SK-N-SH (cell line): ENCODE measurements at regions not wholly inside any gene's neighbourhood (a gene's known extent, or its start where the extent isn't known, plus 50 kb on each side); places are given as distances from the start of the nearest gene placed in this dataset.

Source experiments
- CTCF ChIP-seq: fragments of 200-600 bp; sonication (generic); IDR thresholded peaks from 2 replicates; pipeline ENCODE4 v1.6.1; 2017; ENCODE audit warnings: antibody characterized with exemption, mild to moderate bottlenecking, moderate library complexity
- EZH2phosphoT487 ChIP-seq: fragments of 200-600 bp; sonication (generic); IDR thresholded peaks from 2 replicates; pipeline ENCODE4 v1.6.1; 2017; ENCODE audit warnings: low read depth, mixed run types, mild to moderate bottlenecking, antibody characterized with exemption, moderate library complexity, borderline replicate concordance
- FOSL2 ChIP-seq: IDR thresholded peaks from 2 replicates; pipeline ENCODE4 v1.4.0; 2012; ENCODE audit warnings: low read depth, mild to moderate bottlenecking, moderate library complexity, borderline replicate concordance
- POLR2AphosphoS5 ChIP-seq: IDR thresholded peaks from 2 replicates; pipeline ENCODE4 v1.6.1; 2012; ENCODE audit warnings: low read depth, low read length
- REST ChIP-seq: IDR thresholded peaks from 2 replicates; pipeline ENCODE4 v1.6.1; 2012; ENCODE audit warnings: mild to moderate bottlenecking, low read depth, low read length, moderate library complexity
- TAF1 ChIP-seq: IDR thresholded peaks from 2 replicates; pipeline ENCODE4 v1.6.1; 2012; ENCODE audit warnings: low read depth, mild to moderate bottlenecking, low read length, moderate library complexity, borderline replicate concordance
- TCF12 ChIP-seq: IDR thresholded peaks from 2 replicates; pipeline ENCODE4 v1.4.0; 2012
- YY1 ChIP-seq: IDR thresholded peaks from 2 replicates; pipeline ENCODE4 v1.4.0; 2012; ENCODE audit warnings: low read depth, mild to moderate bottlenecking
- TF ChIP-seq, protein P1 (sequence below): IDR thresholded peaks from 2 replicates; pipeline ENCODE4 v1.4.0; 2012; ENCODE audit warnings: low read depth

- TF ChIP-seq CTCF (no peak), TAF1 (no peak), EZH2phosphoT487 (no peak), POLR2AphosphoS5 (no peak), REST (no peak), FOSL2 (no peak), YY1 (no peak), TCF12 (no peak)
- TF ChIP-seq, protein P1, sequence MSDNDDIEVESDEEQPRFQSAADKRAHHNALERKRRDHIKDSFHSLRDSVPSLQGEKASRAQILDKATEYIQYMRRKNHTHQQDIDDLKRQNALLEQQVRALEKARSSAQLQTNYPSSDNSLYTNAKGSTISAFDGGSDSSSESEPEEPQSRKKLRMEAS: no peak
Measured at GRCh38 chr3:83835040-83835439, 1123.7 kb upstream of the CADM2 start.
